ENCODE measurements at regions not wholly inside any gene's neighbourhood (a gene's known extent, or its start where the extent isn't known, plus 50 kb on each side); places are given as distances from the start of the nearest gene placed in this dataset.
A peak's percentile ranks its signal among the peaks of the same experiment; 100 is the strongest.

- no peaks in the 10 kb centered on the region for H3K4me1 ChIP-seq
- DNase-seq: no peak
- no peak for TF ChIP-seq POLR2A (IDR thresholded peaks at IDR 0.05)
- TF ChIP-seq CTCF (IDR thresholded peaks at IDR 0.05): no peak
- H3K27ac ChIP-seq: no peak overlapping the region
- no peaks in the 10 kb centered on the region for H3K9me3 ChIP-seq
- no peaks in the 10 kb centered on the region for H3K27me3 ChIP-seq
- no peaks in the 10 kb centered on the region for H3K36me3 ChIP-seq
- H3K4me3 ChIP-seq (replicated peaks in 1 of 3): no peak overlapping the region
- intact Hi-C loops (cut with DNase I): no loop called here
Observed at GRCh38 chr2:145096582-145096981, 576.7 kb upstream of the ZEB2 start.

GRCh38 chr2:145095641-145096435 is 575.9 kb upstream of the ZEB2 start:
- intact Hi-C loops (cut with DNase I): no loop called here
- Histone ChIP-seq H3K4me1 (no peaks in the 10 kb centered on the region), H3K27me3 (no peaks in the 10 kb centered on the region), H3K9me3 (no peaks in the 10 kb centered on the region), H3K4me3 (replicated peaks in 1 of 3) (no peak overlapping the region), H3K36me3 (no peaks in the 10 kb centered on the region), H3K27ac (no peak overlapping the region)
- TF ChIP-seq POLR2A (IDR thresholded peaks at IDR 0.05) (no peak), CTCF (IDR thresholded peaks at IDR 0.05) (no peak)
- 74 to 82% methylated on average over 3 of the region's 3 CpGs for WGBS, 2 donors
- DNase-seq: no peak

- intact Hi-C loops (cut with DNase I): no loop called here
- H3K27ac ChIP-seq: no peak overlapping the region
- no peaks in the 10 kb centered on the region for H3K9me3 ChIP-seq
- no peaks in the 10 kb centered on the region for H3K27me3 ChIP-seq
- TF ChIP-seq CTCF (IDR thresholded peaks at IDR 0.05) (no peak), POLR2A (IDR thresholded peaks at IDR 0.05) (no peak)
- no peaks in the 10 kb centered on the region for H3K36me3 ChIP-seq
- H3K4me3 ChIP-seq (replicated peaks in 1 of 3): no peak overlapping the region
- DNase-seq: no peak
- no peaks in the 10 kb centered on the region for H3K4me1 ChIP-seq
Observed at GRCh38 chr2:145094370-145094769, 574.5 kb upstream of the ZEB2 start.

- intact Hi-C loops (cut with DNase I): no loop called here
- Histone ChIP-seq H3K27ac (peak overlapping the region in 1 of 3 donors; percentile 4), H3K36me3 (no peaks in the 10 kb centered on the region), H3K27me3 (no peaks in the 10 kb centered on the region), H3K9me3 (no peaks in the 10 kb centered on the region), H3K4me3 (replicated peaks in 1 of 3) (no peak overlapping the region), H3K4me1 (no peaks in the 10 kb centered on the region)
- no peak for DNase-seq
- TF ChIP-seq POLR2A (IDR thresholded peaks at IDR 0.05): no peak
- TF ChIP-seq CTCF (IDR thresholded peaks at IDR 0.05): no peak
Observed at GRCh38 chr2:145091967-145092366, 572.0 kb upstream of the ZEB2 start.

GRCh38 chr2:145090841-145091761 is 571.2 kb upstream of the ZEB2 start:
- no peak overlapping the region for H3K4me3 ChIP-seq (replicated peaks in 1 of 3)
- no peak for TF ChIP-seq CTCF (IDR thresholded peaks at IDR 0.05)
- TF ChIP-seq POLR2A (IDR thresholded peaks at IDR 0.05): no peak
- intact Hi-C loops (cut with DNase I): no loop called here
- no peak for DNase-seq
- WGBS, 2 donors: 63 to 71% methylated on average over 2 of the region's 2 CpGs
- no peak overlapping the region for H3K27ac ChIP-seq
- H3K9me3 ChIP-seq: no peaks in the 10 kb centered on the region
- H3K36me3 ChIP-seq: no peaks in the 10 kb centered on the region
- H3K27me3 ChIP-seq: no peaks in the 10 kb centered on the region
- no peaks in the 10 kb centered on the region for H3K4me1 ChIP-seq
